GM19025 (cell line): ENCODE measurements at regions not wholly inside any gene's neighbourhood (a gene's known extent, or its start where the extent isn't known, plus 50 kb on each side); places are given as distances from the start of the nearest gene placed in this dataset.

Source experiments
- ATAC-seq: cut with Tn5 transposase; IDR thresholded peaks from one replicate; pipeline ENCODE4 v1.9.1; 2021; ENCODE audit warnings: mild to moderate bottlenecking, low read depth, moderate library complexity; ENCODE audit not compliant: unreplicated experiment

GRCh38 chr7:84509522-84509921 is 314.9 kb upstream of the SEMA3A start:
- no peak for ATAC-seq

- ATAC-seq: no peak
These were observed 314.0 kb upstream of the SEMA3A start for GRCh38 chr7:84508606-84509005.

GRCh38 chr7:84507529-84507928 is 312.9 kb upstream of the SEMA3A start:
- ATAC-seq: no peak

GRCh38 chr7:84506151-84506550 is 311.6 kb upstream of the SEMA3A start:
- ATAC-seq: no peak

- no peak for ATAC-seq
These were observed 307.6 kb upstream of the SEMA3A start for GRCh38 chr7:84502239-84502638.

DNA sequence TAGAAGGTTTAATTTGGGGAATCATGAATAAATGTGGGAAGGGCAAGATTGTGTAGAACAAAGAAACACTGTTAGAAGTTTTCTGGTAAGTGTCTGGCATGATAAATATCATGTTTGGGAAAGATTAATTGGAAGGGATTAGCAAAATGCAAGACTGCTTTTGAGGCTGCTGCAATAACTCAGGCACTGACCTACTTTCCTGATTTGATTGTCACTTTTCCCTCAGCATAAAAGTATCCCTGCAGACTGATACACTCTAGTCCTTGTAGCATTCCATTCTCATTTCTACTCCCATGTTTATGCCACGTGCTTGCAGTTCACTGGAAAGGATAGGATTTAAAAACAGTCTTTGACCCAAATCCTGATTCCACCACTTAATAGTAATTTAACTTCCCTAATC is 303.3 kb upstream of the SEMA3A start:
- ATAC-seq: no peak

DNA sequence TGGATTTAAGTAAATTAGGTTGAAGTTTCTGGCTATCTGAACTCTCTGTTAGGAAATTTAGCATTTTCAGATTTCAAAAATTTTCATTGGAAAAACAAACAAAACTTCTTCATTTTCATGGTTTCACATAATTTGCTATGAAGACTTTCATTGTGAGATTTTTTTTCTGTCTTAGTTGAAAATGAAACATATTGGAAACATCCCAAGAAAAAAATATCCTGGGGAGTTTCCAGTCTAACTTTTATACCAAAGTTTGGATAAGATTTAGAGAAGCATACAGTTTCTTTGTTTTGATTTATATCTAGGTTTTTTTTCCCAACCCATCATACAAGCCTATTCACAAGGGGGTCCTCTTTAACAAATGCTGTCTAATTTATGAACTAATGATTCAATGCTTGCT is 300.5 kb upstream of the SEMA3A start:
- ATAC-seq: no peak

- no peak for ATAC-seq
These were observed 297.8 kb upstream of the SEMA3A start for GRCh38 chr7:84492098-84493034.

- no peak for ATAC-seq
These were observed 296.1 kb upstream of the SEMA3A start for GRCh38 chr7:84490661-84491060.

GRCh38 chr7:84484502-84485079 is 290.0 kb upstream of the SEMA3A start:
- no peak for ATAC-seq

GRCh38 chr7:84482476-84482875 is 287.9 kb upstream of the SEMA3A start:
- ATAC-seq: no peak

GRCh38 chr7:84479059-84479458 is 284.5 kb upstream of the SEMA3A start:
- ATAC-seq: no peak

- ATAC-seq: no peak
These were observed 283.3 kb upstream of the SEMA3A start for GRCh38 chr7:84477786-84478478.

DNA sequence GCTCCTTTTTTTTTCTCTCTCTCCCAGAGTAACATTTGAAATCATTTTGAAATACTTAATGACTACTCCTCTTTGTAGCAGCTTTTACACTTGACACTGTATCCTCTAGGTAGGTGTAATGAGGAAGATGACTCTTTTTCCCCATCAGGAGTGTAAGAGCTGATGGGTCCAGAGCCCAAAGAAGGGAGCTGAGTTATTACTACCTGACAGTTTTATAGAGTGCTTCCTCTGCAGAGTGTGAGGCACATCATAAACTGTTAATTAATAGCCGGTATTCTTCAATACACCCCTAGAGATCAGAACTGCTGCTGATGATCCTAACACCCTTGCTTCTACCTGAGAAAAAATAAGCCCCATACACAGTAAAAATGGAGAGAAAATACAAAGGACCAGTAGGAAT is 279.8 kb upstream of the SEMA3A start:
- no peak for ATAC-seq

DNA sequence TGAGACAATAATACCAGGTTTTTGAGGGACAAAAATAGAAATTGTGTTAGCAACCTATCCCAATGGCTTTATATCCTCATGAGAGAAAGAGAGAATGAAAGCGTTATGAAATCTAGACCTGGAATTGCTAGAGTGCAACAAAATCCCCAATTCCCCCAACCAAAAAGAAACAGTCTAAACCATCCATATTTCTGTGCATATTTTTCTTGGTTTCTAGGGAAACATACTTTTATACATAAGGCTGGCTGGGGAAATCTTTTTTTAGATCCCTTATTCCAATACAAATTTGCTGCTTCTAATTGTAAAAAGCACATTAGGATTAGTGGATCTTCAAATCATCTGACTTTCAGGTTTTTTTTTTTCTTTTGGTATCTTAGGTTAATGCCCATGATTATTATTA is 277.0 kb upstream of the SEMA3A start:
- no peak for ATAC-seq

DNA sequence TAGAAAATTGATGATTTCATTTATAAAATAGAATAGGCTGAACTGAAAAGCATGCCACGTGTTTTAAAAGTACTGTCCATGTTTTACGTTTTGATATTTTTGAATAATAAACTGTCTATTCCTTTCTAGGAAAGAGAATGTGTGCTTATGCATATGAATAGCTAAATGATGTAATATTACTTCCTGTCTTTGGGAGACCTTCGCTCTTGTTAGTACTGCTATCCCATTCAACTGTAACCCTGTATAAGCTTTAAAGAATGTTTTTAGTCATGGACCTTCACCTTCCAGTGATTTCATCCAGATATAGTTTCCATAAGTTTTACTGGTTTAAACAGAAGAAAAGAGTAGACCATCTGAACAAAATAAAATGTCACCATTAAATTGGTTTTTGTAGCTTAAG is 274.4 kb upstream of the SEMA3A start:
- no peak for ATAC-seq

DNA sequence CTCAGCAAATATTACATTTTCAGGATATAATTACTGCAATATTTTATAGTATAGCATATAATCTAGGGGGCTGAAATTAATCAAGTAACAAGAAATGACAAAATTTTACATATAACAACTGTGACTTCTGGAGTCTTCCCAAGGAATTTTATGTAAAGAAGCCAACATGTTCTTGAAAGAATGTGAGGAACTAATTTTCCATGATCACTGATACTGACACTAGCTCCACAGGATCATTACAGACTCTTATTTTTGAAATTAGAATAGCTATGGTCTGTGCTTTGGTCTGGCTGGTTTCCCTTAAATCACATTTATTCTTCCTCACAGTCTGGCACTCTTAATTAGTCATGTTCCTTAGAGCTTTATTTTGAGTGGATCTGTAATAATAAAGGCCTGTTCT is 267.7 kb upstream of the SEMA3A start:
- ATAC-seq: no peak

DNA sequence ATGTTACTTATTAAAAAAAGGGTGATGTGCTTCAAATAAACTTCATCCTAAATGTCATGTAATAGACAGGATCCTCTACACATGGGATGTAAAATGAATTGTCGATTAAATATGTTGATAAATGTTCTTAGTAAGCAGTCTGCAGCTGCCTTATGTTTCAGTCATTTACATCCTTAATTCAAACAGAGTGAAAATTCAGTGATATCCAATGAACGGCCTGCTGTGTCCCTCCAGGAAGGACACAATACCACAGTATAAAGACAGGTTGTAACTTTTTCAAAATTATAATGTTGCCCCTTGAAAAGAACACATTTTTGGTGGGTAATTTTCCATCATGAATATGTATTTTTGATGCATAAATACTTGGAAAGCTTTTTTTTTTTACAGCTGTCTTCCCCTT is 266.5 kb upstream of the SEMA3A start:
- no peak for ATAC-seq

DNA sequence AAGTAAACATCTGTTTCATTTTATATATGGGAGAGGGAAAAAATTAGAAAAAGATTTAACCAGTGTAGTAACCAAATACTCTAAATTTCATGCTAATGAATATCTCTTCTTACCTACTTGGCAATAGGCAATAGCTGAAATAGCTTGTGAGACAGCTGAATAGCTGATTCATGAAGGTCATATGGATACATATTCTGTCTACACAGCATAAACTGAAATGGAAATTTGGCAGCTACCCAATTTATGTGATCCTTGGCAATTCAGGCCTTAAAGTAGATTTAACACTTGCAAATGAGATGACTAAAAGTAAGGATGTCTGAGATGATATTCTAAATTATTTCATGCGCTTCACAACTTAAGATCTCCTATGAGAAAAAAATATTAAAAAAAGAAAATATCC is 261.2 kb upstream of the SEMA3A start:
- ATAC-seq: no peak

- ATAC-seq: no peak
These were observed 259.8 kb upstream of the SEMA3A start for GRCh38 chr7:84454174-84454959.

DNA sequence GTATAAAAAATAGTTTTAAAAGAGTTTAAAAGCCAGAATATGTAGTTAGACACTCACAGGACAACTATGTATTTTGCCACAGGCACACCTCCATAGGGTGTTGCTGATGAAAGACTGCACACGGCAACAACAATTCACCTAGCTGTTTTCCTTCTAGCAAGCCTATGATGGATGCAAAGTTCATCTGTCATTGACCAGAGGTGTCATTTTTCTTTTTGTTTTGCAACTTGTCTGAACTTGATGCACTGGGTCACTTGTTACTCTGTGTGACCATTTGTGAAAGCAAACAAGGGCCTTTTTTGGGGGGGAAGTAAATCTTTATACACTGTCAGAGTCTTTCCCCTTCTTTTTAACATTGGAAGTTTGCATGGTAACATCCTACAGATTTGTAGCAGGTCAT is 258.0 kb upstream of the SEMA3A start:
- ATAC-seq: no peak
